CD8-positive, alpha-beta memory T cell (primary cell): ENCODE measurements at regions not wholly inside any gene's neighbourhood (a gene's known extent, or its start where the extent isn't known, plus 50 kb on each side); places are given as distances from the start of the nearest gene placed in this dataset.

Experiments
- CTCF ChIA-PET: fragments of 350-600 bp; sonication (Branson Sonifier 250); formaldehyde crosslinking; loops from one replicate; lab custom pipeline; 2021; ENCODE audit warnings: antibody characterized with exemption; lab: Charles Lee
- POLR2A ChIA-PET: fragments of 350-600 bp; sonication (Branson Sonifier 250); formaldehyde crosslinking; loops from one replicate; lab custom pipeline; 2021; ENCODE audit warnings: antibody characterized with exemption; lab: Charles Lee
- DNase-seq, 5 donors: peaks; one replicate each; pipeline versions ENCODE4 v3.0.0 to v3.0.0-alpha.2; 2020 to 2022; ENCODE audit warnings: mixed read lengths in 1 of 5
- H3K27ac ChIP-seq: one replicate; pipeline ENCODE4 v1.7.0; 2013; ENCODE audit warnings: low read depth, mild to moderate bottlenecking, low read length, moderate library complexity
- H3K27me3 ChIP-seq: 2 replicates; pipeline ENCODE4 v1.7.0; 2013; ENCODE audit warnings: low read length, mild to moderate bottlenecking; ENCODE audit not compliant: insufficient read depth, poor library complexity, severe bottlenecking
- H3K36me3 ChIP-seq: 2 replicates; pipeline ENCODE4 v1.7.0; 2013; ENCODE audit warnings: mild to moderate bottlenecking, low read length, moderate library complexity; ENCODE audit not compliant: insufficient read depth
- H3K4me1 ChIP-seq: 2 replicates; pipeline ENCODE4 v1.7.0; 2013; ENCODE audit warnings: mild to moderate bottlenecking, low read length, moderate library complexity; ENCODE audit not compliant: insufficient read depth
- H3K4me3 ChIP-seq: 2 replicates; pipeline ENCODE4 v1.7.0; 2013; ENCODE audit warnings: mild to moderate bottlenecking, low read length
- H3K9me3 ChIP-seq: 2 replicates; pipeline ENCODE4 v1.7.0; 2013; ENCODE audit warnings: mild to moderate bottlenecking, low read length
- H3K27ac Mint-ChIP-seq, 8 donors: one replicate each; pipeline ENCODE4 v1.8.0; 2020 to 2021; ENCODE audit warnings: mixed read lengths in 8 of 8, mild to moderate bottlenecking in 6 of 8, inconsistent platforms in 3 of 8, moderate library complexity in 3 of 8
- H3K27me3 Mint-ChIP-seq, 2 donors: one replicate each; pipeline ENCODE4 v1.8.0; 2020 to 2021; ENCODE audit warnings: mixed read lengths in 2 of 2, mild to moderate bottlenecking in 1 of 2, moderate library complexity in 1 of 2
- H3K36me3 Mint-ChIP-seq, 3 donors: one replicate each; pipeline ENCODE4 v1.8.0; 2020 to 2021; ENCODE audit warnings: mixed read lengths in 3 of 3, inconsistent platforms in 1 of 3, mild to moderate bottlenecking in 1 of 3
- H3K4me1 Mint-ChIP-seq, 3 donors: one replicate each; pipeline ENCODE4 v1.8.0; 2020 to 2021; ENCODE audit warnings: mixed read lengths in 3 of 3, inconsistent platforms in 1 of 3, mild to moderate bottlenecking in 1 of 3
- H3K4me3 Mint-ChIP-seq, 7 donors: one replicate each; pipeline ENCODE4 v1.8.0; 2020 to 2021; ENCODE audit warnings: mixed read lengths in 7 of 7, mild to moderate bottlenecking in 6 of 7, moderate library complexity in 4 of 7, inconsistent platforms in 2 of 7
- H3K9me3 Mint-ChIP-seq, 5 donors: one replicate each; pipeline ENCODE4 v1.8.0; 2020 to 2022; ENCODE audit warnings: mixed read lengths in 5 of 5, mild to moderate bottlenecking in 3 of 5, moderate library complexity in 2 of 5, inconsistent platforms in 1 of 5

DNA sequence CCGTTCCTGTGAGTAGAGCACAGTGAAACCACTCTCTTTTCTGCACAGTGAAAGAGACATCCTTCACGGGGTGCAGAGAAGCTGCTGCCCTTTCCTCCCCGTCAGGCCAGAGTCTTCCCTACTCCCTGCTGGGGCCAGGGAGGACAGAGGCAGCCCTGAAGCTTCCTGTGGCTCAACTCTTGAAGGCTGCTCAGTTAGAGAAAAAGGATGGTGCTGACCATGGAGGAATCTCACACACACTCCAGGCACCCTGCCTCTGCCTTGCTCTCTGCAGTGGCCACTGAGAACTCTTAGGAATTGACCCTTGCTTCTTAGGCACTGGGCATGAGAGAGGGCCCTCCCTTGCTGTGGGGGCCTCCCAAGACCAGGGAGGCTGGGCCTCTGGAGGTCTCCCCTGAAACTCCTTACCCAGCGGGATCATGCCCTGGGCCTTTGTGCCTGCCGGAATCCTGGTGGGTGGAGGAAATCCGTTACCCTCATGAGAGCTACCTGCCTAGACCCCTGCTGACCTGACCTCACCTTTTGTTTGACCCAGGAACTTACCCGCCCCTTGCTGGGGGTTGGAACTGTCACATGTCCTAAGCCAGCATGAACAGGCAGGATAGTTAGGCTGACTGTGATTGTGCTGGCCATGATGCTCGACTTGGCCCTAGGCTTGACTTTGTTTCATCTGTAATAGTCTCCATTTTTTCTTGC is 65.0 kb upstream of the CD93 start:
- Histone ChIP-seq H3K36me3 (no peaks in the 10 kb centered on the region), H3K4me3 (no peak overlapping the region), H3K9me3 (no peaks in the 10 kb centered on the region), H3K27ac (peak overlapping the region; percentile 53), H3K27me3 (no peaks in the 10 kb centered on the region), H3K4me1 (no peaks in the 10 kb centered on the region)
- ChIA-PET CTCF (no interaction called here), POLR2A (no interaction called here)
- Mint-ChIP-seq H3K27me3 (peaks cover 0 to 3% of the 10 kb centered on the region in 2 donors), H3K4me3 (no peak overlapping the region), H3K9me3 (no peaks in the 10 kb centered on the region), H3K36me3 (no peaks in the 10 kb centered on the region), H3K4me1 (no peaks in the 10 kb centered on the region), H3K27ac (no peak overlapping the region)
- no peak for DNase-seq

DNA sequence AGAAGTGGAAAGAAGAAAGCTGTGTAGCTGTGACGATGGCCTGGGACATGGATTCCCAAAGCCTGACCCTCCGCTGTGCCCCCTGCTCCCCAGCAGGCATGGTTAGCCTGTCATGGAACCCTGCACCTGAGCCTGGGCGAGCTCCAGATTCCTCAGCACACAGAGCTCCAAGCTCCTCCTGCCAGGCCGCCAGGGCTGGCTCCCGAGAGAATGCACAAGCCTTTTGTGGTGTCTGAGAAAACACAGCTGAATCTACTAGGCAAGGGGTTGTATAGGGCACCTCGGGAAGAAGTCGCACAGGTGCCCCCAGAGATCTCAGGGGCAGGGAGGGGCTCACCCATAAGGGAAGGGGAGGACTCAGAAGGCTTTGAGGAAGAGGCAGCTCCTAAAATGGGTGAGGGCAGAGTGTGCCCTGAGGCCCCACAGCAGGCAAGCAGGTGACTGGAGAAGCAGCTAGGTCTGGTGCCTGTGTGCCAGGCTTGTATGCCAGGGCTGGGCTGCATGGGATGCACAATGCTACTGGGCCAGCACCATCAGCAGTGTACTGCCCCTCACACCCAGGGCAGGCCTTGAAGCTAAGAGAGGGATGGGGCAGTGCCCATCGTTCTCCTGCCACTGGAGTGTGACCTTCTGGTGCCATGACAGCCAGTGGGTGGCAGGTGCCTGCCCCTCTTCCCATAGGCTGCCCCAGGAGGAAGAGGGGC is 64.3 kb upstream of the CD93 start:
- Histone ChIP-seq H3K4me3 (no peak overlapping the region), H3K27ac (peak overlapping the region; percentile 53), H3K36me3 (no peaks in the 10 kb centered on the region), H3K4me1 (no peaks in the 10 kb centered on the region), H3K9me3 (no peaks in the 10 kb centered on the region), H3K27me3 (no peaks in the 10 kb centered on the region)
- Mint-ChIP-seq H3K4me3 (no peak overlapping the region), H3K27ac (peak overlapping the region in 1 of 8 donors; percentile 88), H3K36me3 (no peaks in the 10 kb centered on the region), H3K27me3 (peaks cover 0 to 3% of the 10 kb centered on the region in 2 donors), H3K4me1 (no peaks in the 10 kb centered on the region), H3K9me3 (no peaks in the 10 kb centered on the region)
- POLR2A ChIA-PET, result no interaction called here
- no peak for DNase-seq
- CTCF ChIA-PET, result no interaction called here

DNA sequence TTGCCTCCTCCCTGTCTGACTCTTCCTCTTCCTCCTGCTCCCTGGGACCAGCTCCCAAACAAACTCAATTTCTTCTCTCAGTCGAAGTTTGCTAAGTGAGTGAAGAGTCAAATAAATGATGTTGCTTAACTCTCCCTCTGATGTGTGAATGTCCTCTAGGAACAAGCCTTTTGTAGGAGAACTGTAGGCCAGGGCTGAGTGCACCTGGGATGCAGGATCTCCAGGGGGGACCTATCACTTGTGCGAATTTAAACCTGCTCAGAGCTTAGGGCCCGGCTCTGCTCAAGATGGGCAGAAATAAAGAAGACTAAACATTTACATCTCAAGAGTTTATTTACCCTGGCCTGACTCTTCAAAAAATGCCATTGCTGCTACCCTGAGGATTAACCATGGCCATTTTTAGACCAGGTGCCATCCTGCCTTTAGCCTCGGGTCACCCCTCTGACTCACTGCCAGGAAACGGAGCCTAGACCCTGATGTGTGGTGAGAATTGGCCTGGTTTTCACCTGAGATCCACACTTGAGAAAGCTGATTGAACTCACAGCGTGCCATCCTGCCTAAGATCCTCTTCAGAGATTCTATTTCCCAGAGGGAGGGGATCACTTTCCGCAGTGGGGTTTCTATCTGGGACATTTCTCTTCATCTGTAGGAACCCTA is 63.6 kb upstream of the CD93 start:
- POLR2A ChIA-PET, result no interaction called here
- Mint-ChIP-seq H3K27me3 (peaks cover 3% of the 10 kb centered on the region in 2 donors), H3K4me1 (no peaks in the 10 kb centered on the region)

DNA sequence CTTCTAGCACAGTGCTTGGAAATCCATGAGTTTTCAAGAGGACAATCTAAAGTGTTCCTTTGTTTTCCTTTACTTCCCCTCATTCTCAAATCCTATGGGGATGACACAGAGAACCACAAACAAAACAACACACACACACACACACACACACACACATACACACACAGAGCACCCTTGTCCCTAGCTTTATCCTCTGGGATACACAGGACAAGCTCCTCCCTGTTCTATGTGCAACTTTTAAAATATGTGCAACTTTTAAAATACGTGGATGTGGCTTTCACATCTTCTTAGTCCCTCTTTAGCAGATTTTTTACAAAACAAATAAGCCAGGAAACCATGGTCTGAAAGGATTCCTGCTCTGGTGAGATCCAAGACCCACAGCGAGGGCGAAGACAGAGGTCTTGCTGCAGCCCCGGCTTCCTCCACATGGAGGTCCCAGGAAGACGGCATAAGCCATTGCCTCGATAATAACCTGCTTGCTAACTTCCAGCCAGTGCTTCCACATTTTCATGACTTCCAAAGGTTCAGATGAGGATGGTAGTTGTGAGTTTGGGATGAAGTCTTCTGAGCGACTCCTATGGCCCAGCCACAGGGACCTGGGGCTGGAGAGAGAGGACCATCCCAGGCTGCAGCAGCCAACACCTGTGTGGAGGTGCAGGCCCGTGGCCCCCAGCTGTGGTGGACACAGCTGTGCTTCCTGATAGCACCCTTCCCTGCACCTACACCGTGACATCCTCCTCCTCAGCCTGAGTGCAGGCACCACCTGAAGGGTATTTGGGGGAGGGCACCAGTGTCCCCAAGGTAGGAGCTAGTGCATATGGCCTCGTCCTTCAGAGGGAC is 62.8 kb upstream of the CD93 start:
- DNase-seq, result no peak
- POLR2A ChIA-PET, result no interaction called here
- Mint-ChIP-seq H3K36me3 (no peaks in the 10 kb centered on the region), H3K4me3 (no peak overlapping the region), H3K9me3 (no peaks in the 10 kb centered on the region), H3K27me3 (peaks cover 3% of the 10 kb centered on the region in 2 donors), H3K4me1 (no peaks in the 10 kb centered on the region), H3K27ac (no peak overlapping the region)
- Histone ChIP-seq H3K27me3 (no peaks in the 10 kb centered on the region), H3K36me3 (no peaks in the 10 kb centered on the region), H3K4me1 (no peaks in the 10 kb centered on the region), H3K27ac (peak overlapping the region; percentile 83), H3K9me3 (no peaks in the 10 kb centered on the region), H3K4me3 (no peak overlapping the region)
- CTCF ChIA-PET, result no interaction called here

More for the DNA sequence above, 63.6 kb upstream of the CD93 start:
- no peak overlapping the region for H3K4me3 ChIP-seq
- CTCF ChIA-PET, result no interaction called here
- no peaks in the 10 kb centered on the region for H3K27me3 ChIP-seq
- Mint-ChIP-seq H3K36me3 (no peaks in the 10 kb centered on the region), H3K27ac (no peak overlapping the region), H3K9me3 (no peaks in the 10 kb centered on the region), H3K4me3 (no peak overlapping the region)
- DNase-seq, result no peak
- H3K36me3 ChIP-seq, result no peaks in the 10 kb centered on the region
- H3K4me1 ChIP-seq, result no peaks in the 10 kb centered on the region
- no peaks in the 10 kb centered on the region for H3K9me3 ChIP-seq
- peak overlapping the region; percentile 83 for H3K27ac ChIP-seq

DNA sequence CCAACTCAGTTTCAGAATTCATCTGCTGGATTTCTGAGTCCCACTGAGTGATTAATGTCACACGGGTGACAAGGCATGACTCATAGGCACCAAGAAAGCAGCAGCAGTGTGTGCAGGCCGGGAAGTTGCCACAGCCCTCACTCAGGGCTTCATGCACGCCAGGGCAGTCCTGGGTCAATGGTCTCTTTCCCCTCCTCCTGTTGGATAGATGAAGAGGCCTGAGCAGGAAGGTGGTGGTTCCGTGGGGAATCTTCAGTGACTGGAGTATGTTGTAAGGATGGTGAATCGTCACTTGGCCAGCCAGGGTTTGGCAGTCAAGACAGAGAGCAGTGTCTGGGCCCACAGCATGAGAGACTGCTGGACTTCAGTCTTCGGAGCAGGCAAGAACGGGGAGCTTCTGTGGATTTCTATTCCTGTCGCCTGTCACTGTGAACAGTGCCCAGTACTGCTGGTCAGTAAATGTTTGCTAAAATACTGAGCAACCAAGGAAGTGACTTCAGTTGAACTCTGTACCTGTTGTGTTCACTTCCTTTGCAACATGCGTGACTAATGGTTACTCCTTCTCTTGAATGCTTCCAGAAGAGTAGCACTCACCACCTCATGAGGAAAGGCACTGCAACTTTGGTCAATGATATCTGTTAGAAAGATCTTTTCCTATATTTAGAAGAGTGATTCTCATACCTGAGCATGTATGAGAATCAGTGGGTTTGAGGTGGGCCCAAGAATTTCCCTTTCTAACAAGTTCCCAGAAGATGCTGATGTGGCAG is 62.0 kb upstream of the CD93 start:
- no peak overlapping the region for H3K27ac Mint-ChIP-seq
- no peaks in the 10 kb centered on the region for H3K9me3 Mint-ChIP-seq
- H3K4me1 Mint-ChIP-seq, result peaks cover under 1 to 2% (median 1%) of the 10 kb centered on the region in 3 donors
- DNase-seq, result no peak
- Histone ChIP-seq H3K4me3 (no peak overlapping the region), H3K27ac (peak overlapping the region; percentile 83), H3K4me1 (no peaks in the 10 kb centered on the region), H3K9me3 (no peaks in the 10 kb centered on the region), H3K36me3 (no peaks in the 10 kb centered on the region), H3K27me3 (no peaks in the 10 kb centered on the region)
- no peak overlapping the region for H3K4me3 Mint-ChIP-seq
- no peaks in the 10 kb centered on the region for H3K36me3 Mint-ChIP-seq
- ChIA-PET CTCF (no interaction called here), POLR2A (no interaction called here)
- peaks cover 0 to 3% of the 10 kb centered on the region in 2 donors for H3K27me3 Mint-ChIP-seq

DNA sequence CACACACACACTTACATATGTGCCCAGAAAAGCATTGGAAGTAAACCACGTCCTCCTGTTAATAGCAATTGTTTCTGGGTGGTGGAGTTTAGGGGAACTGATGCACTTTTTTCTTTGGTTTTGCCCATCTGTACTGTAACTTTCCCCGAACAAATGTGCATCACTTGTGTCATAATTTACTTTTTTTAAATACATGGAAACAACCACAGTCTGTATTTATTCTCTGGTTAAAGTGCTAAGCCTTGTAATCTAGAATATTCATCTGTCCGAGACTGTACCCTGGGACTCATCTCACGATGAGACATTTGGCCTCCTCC is 61.5 kb upstream of the CD93 start:
- ChIA-PET POLR2A (no interaction called here), CTCF (no interaction called here)
- Mint-ChIP-seq H3K27me3 (peaks cover 0 to 3% of the 10 kb centered on the region in 2 donors), H3K4me1 (peaks cover 5 to 8% (median 7%) of the 10 kb centered on the region in 3 donors), H3K9me3 (no peaks in the 10 kb centered on the region), H3K27ac (no peak overlapping the region), H3K4me3 (no peak overlapping the region), H3K36me3 (no peaks in the 10 kb centered on the region)
- no peaks in the 10 kb centered on the region for H3K4me1 ChIP-seq
- H3K36me3 ChIP-seq, result no peaks in the 10 kb centered on the region
- no peaks in the 10 kb centered on the region for H3K9me3 ChIP-seq
- no peak for DNase-seq
- no peaks in the 10 kb centered on the region for H3K27me3 ChIP-seq
- H3K4me3 ChIP-seq, result no peak overlapping the region
- peak overlapping the region; percentile 83 for H3K27ac ChIP-seq

DNA sequence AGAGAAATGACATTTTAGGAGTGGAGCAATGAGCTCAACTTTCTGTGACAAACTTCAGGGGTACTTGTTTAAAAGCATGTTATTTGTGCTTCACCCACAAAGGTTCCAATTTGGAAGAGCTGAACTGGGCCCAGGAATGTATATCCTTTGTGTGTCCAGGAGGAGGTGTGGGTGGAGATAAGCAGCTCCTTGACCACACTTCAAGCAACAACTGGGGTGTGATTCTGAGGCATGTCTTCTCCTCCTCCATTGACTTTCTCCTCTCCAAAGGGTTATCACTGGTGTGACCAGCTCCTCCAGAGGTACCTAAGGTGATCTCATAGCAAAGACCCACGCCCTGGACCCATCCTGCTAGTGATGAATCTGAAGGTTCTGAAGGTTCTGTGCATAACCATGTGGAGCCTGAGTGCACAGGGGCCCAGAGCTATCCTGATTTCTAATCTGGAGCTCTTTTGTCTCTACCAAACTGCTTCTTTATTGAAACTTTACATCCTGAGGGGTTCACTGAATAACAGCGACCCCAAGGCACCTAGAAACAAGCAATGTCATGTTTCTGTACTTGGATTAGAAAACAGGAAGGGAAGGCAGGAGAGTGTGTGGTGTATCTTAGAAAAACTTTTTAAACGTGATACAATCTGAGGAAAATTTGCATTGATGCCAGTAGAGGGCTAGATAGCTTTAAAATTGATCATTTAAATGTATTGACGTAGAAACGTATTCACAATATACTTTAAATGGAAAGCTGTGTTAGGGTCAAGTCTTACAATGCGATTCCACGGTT is 60.9 kb upstream of the CD93 start:
- H3K36me3 Mint-ChIP-seq, result no peaks in the 10 kb centered on the region
- H3K36me3 ChIP-seq, result no peaks in the 10 kb centered on the region
- H3K27ac Mint-ChIP-seq, result no peak overlapping the region
- no peaks in the 10 kb centered on the region for H3K27me3 ChIP-seq
- H3K4me3 ChIP-seq, result no peak overlapping the region
- peaks cover 8 to 13% (median 12%) of the 10 kb centered on the region in 3 donors for H3K4me1 Mint-ChIP-seq
- ChIA-PET CTCF (no interaction called here), POLR2A (no interaction called here)
- no peak for DNase-seq
- H3K9me3 ChIP-seq, result no peaks in the 10 kb centered on the region
- H3K9me3 Mint-ChIP-seq, result no peaks in the 10 kb centered on the region
- H3K27ac ChIP-seq, result peak overlapping the region; percentile 83
- no peaks in the 10 kb centered on the region for H3K4me1 ChIP-seq
- H3K27me3 Mint-ChIP-seq, result peaks cover 0 to 3% of the 10 kb centered on the region in 2 donors
- H3K4me3 Mint-ChIP-seq, result no peak overlapping the region
